IMR-90 (cell line): ENCODE measurements at regions not wholly inside any gene's neighbourhood (a gene's known extent, or its start where the extent isn't known, plus 50 kb on each side); places are given as distances from the start of the nearest gene placed in this dataset.
"Not testable (repeated sequence)": the region's sequence is repeated elsewhere in the genome, so short reads cannot be mapped to it uniquely, and the experiment has no call there.

ENCODE experiments used
- ATAC-seq: fragments of 200-7000 bp; cut with Tn5 transposase; 2 replicates; pipeline ENCODE4 v1.9.1; 2020; ENCODE audit warnings: low read depth, mild to moderate bottlenecking, moderate library complexity
- BruUV-seq: library from RNA; stranded (reverse); fragments of 400-500 nt; replicated peaks from 2 replicates; lab custom pipeline; 2021; lab: Mats Ljungman, UMichigan
- CTCF ChIA-PET: fragments of 300-600 bp; formaldehyde crosslinking; extraction: SDS; loops from one replicate; lab custom pipeline; 2021; ENCODE audit warnings: antibody characterized with exemption; lab: Yijun Ruan, JAX
- POLR2A ChIA-PET: fragments of 300-600 bp; sonication (Branson Sonifier 250); formaldehyde crosslinking; loops from one replicate; lab custom pipeline; 2022; ENCODE audit warnings: antibody characterized with exemption; ENCODE audit not compliant: unreplicated experiment; lab: Charles Lee
- DNase-seq: peaks from one replicate; pipeline ENCODE4 v3.0.0; 2013
- H2AFZ ChIP-seq: replicated peaks from 2 replicates; pipeline ENCODE3; 2013; ENCODE audit warnings: low read length, mild to moderate bottlenecking; ENCODE audit not compliant: poor library complexity
- H2AK5ac ChIP-seq: 2 replicates; pipeline ENCODE4 v1.6.1; 2013; ENCODE audit warnings: low read depth, low read length, inconsistent platforms
- H2AK9ac ChIP-seq: replicated peaks from 2 replicates; pipeline ENCODE3; 2013; ENCODE audit warnings: mild to moderate bottlenecking, low read depth, low read length, moderate library complexity; ENCODE audit not compliant: poor library complexity
- H2BK120ac ChIP-seq: 2 replicates; pipeline ENCODE4 v1.6.1; 2013; ENCODE audit warnings: low read depth, low read length, inconsistent platforms
- H2BK15ac ChIP-seq: 3 replicates; pipeline ENCODE4 v1.6.1; 2013; ENCODE audit warnings: low read depth, low read length, inconsistent platforms
- H2BK20ac ChIP-seq: 2 replicates; pipeline ENCODE4 v1.6.1; 2013; ENCODE audit warnings: low read depth, mild to moderate bottlenecking, inconsistent platforms, low read length, moderate library complexity
- H2BK5ac ChIP-seq: 2 replicates; pipeline ENCODE4 v1.6.1; 2013; ENCODE audit warnings: mild to moderate bottlenecking, low read depth, low read length, inconsistent platforms; ENCODE audit not compliant: poor library complexity, severe bottlenecking
- H3K14ac ChIP-seq: replicated peaks from 2 replicates; pipeline ENCODE4 v1.6.1; 2013; ENCODE audit warnings: low read depth, low read length, inconsistent platforms
- H3K18ac ChIP-seq: 2 replicates; pipeline ENCODE4 v1.6.1; 2013; ENCODE audit warnings: low read depth, low read length, control low read depth
- H3K23ac ChIP-seq: 2 replicates; pipeline ENCODE4 v1.6.1; 2013; ENCODE audit warnings: low read depth, low read length, inconsistent platforms
- H3K27ac ChIP-seq: 2 replicates; pipeline ENCODE4 v1.5.1; 2013; ENCODE audit warnings: mild to moderate bottlenecking, control low read depth, low read length; ENCODE audit not compliant: insufficient read depth
- H3K27me3 ChIP-seq: 2 replicates; pipeline ENCODE4 v1.6.1; 2013; ENCODE audit warnings: low read length; ENCODE audit not compliant: control insufficient read depth, insufficient read depth
- H3K36me3 ChIP-seq: 2 replicates; pipeline ENCODE4 v1.6.1; 2013; ENCODE audit warnings: low read length, mixed read lengths; ENCODE audit not compliant: control insufficient read depth, insufficient read depth
- H3K4ac ChIP-seq: 2 replicates; pipeline ENCODE4 v1.6.1; 2013; ENCODE audit warnings: low read depth, low read length, inconsistent platforms
- H3K4me1 ChIP-seq: 2 replicates; pipeline ENCODE4 v1.6.1; 2013; ENCODE audit warnings: low read length, mixed read lengths; ENCODE audit not compliant: control insufficient read depth, insufficient read depth
- H3K4me2 ChIP-seq: 2 replicates; pipeline ENCODE4 v1.6.1; 2013; ENCODE audit warnings: low read depth, mild to moderate bottlenecking, control low read depth, low read length, moderate library complexity
- H3K4me3 ChIP-seq: 2 replicates; pipeline ENCODE4 v1.5.1; 2013; ENCODE audit warnings: low read depth, mild to moderate bottlenecking, control low read depth, low read length, moderate library complexity; ENCODE audit not compliant: insufficient read depth
- H3K56ac ChIP-seq: 2 replicates; pipeline ENCODE4 v1.6.1; 2013; ENCODE audit warnings: low read length, inconsistent platforms; ENCODE audit not compliant: insufficient read depth; ENCODE audit errors: extremely low read depth
- H3K79me1 ChIP-seq, 2 experiments: 2 replicates each; pipeline ENCODE4 v1.6.1; 2013; ENCODE audit warnings: low read length in 2 of 2, inconsistent platforms in 1 of 2, low read depth in 1 of 2
- H3K9ac ChIP-seq: 2 replicates; pipeline ENCODE4 v1.6.1; 2013; ENCODE audit warnings: low read depth, low read length, control low read depth
- H3K9me1 ChIP-seq: 2 replicates; pipeline ENCODE4 v1.6.1; 2013; ENCODE audit warnings: low read length, inconsistent platforms; ENCODE audit not compliant: insufficient read depth
- H3K9me3 ChIP-seq: 2 replicates; pipeline ENCODE4 v1.6.1; 2013; ENCODE audit warnings: low read length; ENCODE audit not compliant: control insufficient read depth, insufficient read depth
- H4K20me1 ChIP-seq: 2 replicates; pipeline ENCODE4 v1.6.1; 2013; ENCODE audit warnings: low read length, inconsistent platforms; ENCODE audit not compliant: insufficient read depth
- H4K5ac ChIP-seq: 2 replicates; pipeline ENCODE4 v1.6.1; 2013; ENCODE audit warnings: mild to moderate bottlenecking, low read depth, low read length, control low read depth
- H4K8ac ChIP-seq, 2 experiments: 2 replicates each; pipeline ENCODE4 v1.6.1; 2013; ENCODE audit warnings: low read depth in 2 of 2, low read length in 2 of 2, control low read depth in 1 of 2, inconsistent platforms in 1 of 2
- H4K91ac ChIP-seq: 2 replicates; pipeline ENCODE4 v1.6.1; 2013; ENCODE audit warnings: low read depth, low read length, inconsistent platforms; ENCODE audit not compliant: insufficient read depth
- WGBS, 2 experiments: methylation state at CpG; one replicate each; pipeline versions ENCODE4 v1.1.5 to v1.1.7; 2013; ENCODE audit warnings: missing lambda C conversion rate in 2 of 2; ENCODE audit not compliant: insufficient read length in 1 of 2; ENCODE audit errors: extremely low coverage in 2 of 2; 5-methylcytosine and 5-hydroxymethylcytosine counted together
- dilution Hi-C: fragments of 300-500 bp; cut with HindIII; formaldehyde crosslinking; loops from one replicate; pipeline ENCODE4 v1.14.3; 2018; ENCODE audit warnings: low sequenced_read_pairs; ENCODE audit not compliant: unreplicated experiment
- in situ Hi-C: fragments of 300-500 bp; cut with MboI; formaldehyde crosslinking; loops from 3 replicates; pipeline ENCODE4 v1.14.3; 2019; ENCODE audit warnings: low sequenced_read_pairs, inconsistent platforms, mixed read lengths
- intact Hi-C: fragments of 100-400 bp; cut with micrococcal nuclease; formaldehyde crosslinking; loops from 2 replicates; pipeline ENCODE4 v1.10.0; 2022

DNA sequence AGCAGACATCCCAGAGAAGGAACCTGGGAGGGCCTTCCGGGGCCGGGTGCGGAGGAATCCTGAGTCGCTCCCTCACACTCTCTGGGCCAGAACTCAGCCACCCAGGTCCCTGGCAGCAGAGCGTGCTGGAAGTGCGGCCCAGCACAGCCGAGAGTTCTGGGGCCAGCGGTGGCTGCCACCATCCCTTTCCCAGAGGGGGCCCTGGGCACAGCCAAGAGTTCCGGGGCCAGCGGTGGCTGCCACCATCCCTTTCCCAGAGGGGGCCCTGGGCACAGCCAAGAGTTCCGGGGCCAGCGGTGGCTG is 196.2 kb downstream of the NDUFA10 start:
- H2AK5ac ChIP-seq, H3K14ac ChIP-seq, H3K27ac ChIP-seq, H2BK5ac ChIP-seq, H3K9ac ChIP-seq, H3K9me1 ChIP-seq, H4K91ac ChIP-seq, in situ Hi-C loops, H3K4ac ChIP-seq, H2AFZ ChIP-seq, H3K36me3 ChIP-seq, H2BK15ac ChIP-seq, H3K4me3 ChIP-seq, H3K23ac ChIP-seq, CTCF ChIA-PET, H4K20me1 ChIP-seq, H4K5ac ChIP-seq, dilution Hi-C loops, H3K18ac ChIP-seq, DNase-seq, H3K79me1 ChIP-seq, ATAC-seq, intact Hi-C loops, POLR2A ChIA-PET, BruUV-seq, H3K4me2 ChIP-seq, H2BK20ac ChIP-seq, H3K56ac ChIP-seq, H2BK120ac ChIP-seq, H3K27me3 ChIP-seq, H2AK9ac ChIP-seq, H4K8ac ChIP-seq, H3K4me1 ChIP-seq: not testable (repeated sequence)
- H3K9me3 ChIP-seq = peaks cover 57% of the 10 kb centered on the region
- WGBS, 2 experiments = no CpG with 5 or more reads among the region's 12 CpGs
